NCI-H2196 treated with DMSO at 0.1 percent for 48 hours (cell line): ENCODE measurements at regions not wholly inside any gene's neighbourhood (a gene's known extent, or its start where the extent isn't known, plus 50 kb on each side); places are given as distances from the start of the nearest gene placed in this dataset.
"Not testable (repeated sequence)": the region's sequence is repeated elsewhere in the genome, so short reads cannot be mapped to it uniquely, and the experiment has no call there.

ENCODE experiments used
- DNase-seq: peaks from one replicate; lab custom pipeline; 2025; ENCODE audit not compliant: unreplicated experiment; lab: John Stamatoyannopoulos, UW

GRCh38 chr1:105272376-105272775, 1522.7 kb downstream of the AMY1C start:
- not testable (repeated sequence) for DNase-seq

- no peak for DNase-seq
Measured at GRCh38 chr1:105294838-105295237, 1545.1 kb downstream of the AMY1C start.

GRCh38 chr1:105310063-105310462, 1560.4 kb downstream of the AMY1C start:
- DNase-seq, result no peak

- no peak for DNase-seq
Measured at GRCh38 chr1:105317976-105318375, 1568.3 kb downstream of the AMY1C start.

- DNase-seq, result no peak
Measured at GRCh38 chr1:105326886-105327285, 1577.2 kb downstream of the AMY1C start.

- DNase-seq, result no peak
Measured at GRCh38 chr1:105337420-105337819, 1587.7 kb downstream of the AMY1C start.

- no peak for DNase-seq
Measured at GRCh38 chr1:105343317-105343716, 1593.6 kb downstream of the AMY1C start.

GRCh38 chr1:105359457-105359856, 1609.8 kb downstream of the AMY1C start:
- no peak for DNase-seq

GRCh38 chr1:105362438-105362837, 1612.7 kb downstream of the AMY1C start:
- no peak for DNase-seq

GRCh38 chr1:105368446-105368845, 1618.7 kb downstream of the AMY1C start:
- DNase-seq, result no peak

- no peak for DNase-seq
Measured at GRCh38 chr1:105373681-105374080, 1624.0 kb downstream of the AMY1C start.

- no peak for DNase-seq
Measured at GRCh38 chr1:105386489-105386888, 1636.8 kb downstream of the AMY1C start.

GRCh38 chr1:105396001-105396400, 1646.3 kb downstream of the AMY1C start:
- no peak for DNase-seq

GRCh38 chr1:105398909-105399308, 1649.2 kb downstream of the AMY1C start:
- DNase-seq, result no peak

- DNase-seq, result no peak
Measured at GRCh38 chr1:105399716-105400115, 1650.0 kb downstream of the AMY1C start.

GRCh38 chr1:105416261-105416660, 1640.2 kb upstream of the PRMT6 start:
- no peak for DNase-seq

GRCh38 chr1:105419030-105419429, 1637.4 kb upstream of the PRMT6 start:
- no peak for DNase-seq

GRCh38 chr1:105427543-105427942, 1628.9 kb upstream of the PRMT6 start:
- DNase-seq, result no peak

GRCh38 chr1:105436589-105437259, 1619.8 kb upstream of the PRMT6 start:
- DNase-seq, result no peak

- DNase-seq, result no peak
Measured at GRCh38 chr1:105437847-105438246, 1618.6 kb upstream of the PRMT6 start.

GRCh38 chr1:105442901-105443300, 1613.6 kb upstream of the PRMT6 start:
- DNase-seq, result no peak

- no peak for DNase-seq
Measured at GRCh38 chr1:105459759-105460158, 1596.7 kb upstream of the PRMT6 start.

GRCh38 chr1:105462308-105462707, 1594.2 kb upstream of the PRMT6 start:
- DNase-seq, result no peak
